SJCRH30 (cell line): ENCODE measurements at regions not wholly inside any gene's neighbourhood (a gene's known extent, or its start where the extent isn't known, plus 50 kb on each side); places are given as distances from the start of the nearest gene placed in this dataset.
"Not testable (repeated sequence)": the region's sequence is repeated elsewhere in the genome, so short reads cannot be mapped to it uniquely, and the experiment has no call there.

Experiments
- DNase-seq, 2 experiments: peaks; one replicate each; pipeline ENCODE4 v3.0.0-alpha.2; 2015 to 2020
- H3K27ac ChIP-seq: fragments of 250-450 bp; sonication (Bioruptor Pico); 2 replicates; pipeline ENCODE4 v1.5.1; 2020; ENCODE audit warnings: mild to moderate bottlenecking, moderate library complexity
- H3K27me3 ChIP-seq: fragments of 250-450 bp; sonication (Bioruptor Pico); 2 replicates; pipeline ENCODE4 v1.5.1; 2020; ENCODE audit warnings: mild to moderate bottlenecking, moderate library complexity
- H3K36me3 ChIP-seq: fragments of 250-450 bp; sonication (Bioruptor Pico); 2 replicates; pipeline ENCODE4 v1.5.1; 2020; ENCODE audit warnings: mild to moderate bottlenecking, moderate library complexity
- H3K4me1 ChIP-seq: fragments of 250-450 bp; sonication (Bioruptor Pico); 2 replicates; pipeline ENCODE4 v1.5.1; 2020; ENCODE audit warnings: mild to moderate bottlenecking, moderate library complexity
- H3K4me3 ChIP-seq: fragments of 250-450 bp; sonication (Bioruptor Pico); 2 replicates; pipeline ENCODE4 v1.5.1; 2020; ENCODE audit warnings: mild to moderate bottlenecking, moderate library complexity
- H3K9me3 ChIP-seq: fragments of 250-450 bp; sonication (Bioruptor Pico); replicated peaks from 2 replicates; pipeline ENCODE4 v1.5.1; 2020; ENCODE audit warnings: mild to moderate bottlenecking, moderate library complexity

DNA sequence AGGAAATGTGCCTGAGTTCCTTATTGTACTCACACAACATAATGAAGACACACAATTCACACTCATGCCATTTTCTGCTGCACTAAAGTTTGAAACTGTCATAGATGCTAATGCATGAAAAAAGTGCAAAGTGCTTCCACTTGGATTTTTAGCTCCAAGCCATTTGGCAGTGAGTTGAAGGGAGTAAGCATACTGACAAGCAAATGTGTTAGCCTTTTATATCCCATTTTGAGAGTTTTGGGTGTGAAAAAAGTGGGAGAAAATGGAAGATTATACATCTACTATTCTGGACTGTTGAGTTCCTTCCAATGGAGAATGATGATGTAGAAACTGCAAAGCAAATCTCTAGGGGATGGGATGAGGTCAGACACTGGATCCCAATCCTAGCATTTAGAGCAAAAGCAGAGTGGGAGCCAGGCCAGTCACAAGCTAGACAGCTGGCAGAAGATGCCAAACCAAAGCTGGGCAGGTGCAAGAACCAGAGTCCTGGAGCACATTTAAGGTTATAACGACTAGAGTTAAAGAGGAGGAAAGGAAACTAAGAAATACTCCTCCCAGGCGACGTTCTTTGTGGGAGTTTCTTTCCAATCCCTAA is 216.8 kb downstream of the FBXO8 start:
- H3K9me3 ChIP-seq, result no peaks in the 10 kb centered on the region
- no peak for DNase-seq
- no peaks in the 10 kb centered on the region for H3K36me3 ChIP-seq
- no peak overlapping the region for H3K4me3 ChIP-seq
- H3K4me1 ChIP-seq, result no peaks in the 10 kb centered on the region
- no peak overlapping the region for H3K27ac ChIP-seq
- no peaks in the 10 kb centered on the region for H3K27me3 ChIP-seq

DNA sequence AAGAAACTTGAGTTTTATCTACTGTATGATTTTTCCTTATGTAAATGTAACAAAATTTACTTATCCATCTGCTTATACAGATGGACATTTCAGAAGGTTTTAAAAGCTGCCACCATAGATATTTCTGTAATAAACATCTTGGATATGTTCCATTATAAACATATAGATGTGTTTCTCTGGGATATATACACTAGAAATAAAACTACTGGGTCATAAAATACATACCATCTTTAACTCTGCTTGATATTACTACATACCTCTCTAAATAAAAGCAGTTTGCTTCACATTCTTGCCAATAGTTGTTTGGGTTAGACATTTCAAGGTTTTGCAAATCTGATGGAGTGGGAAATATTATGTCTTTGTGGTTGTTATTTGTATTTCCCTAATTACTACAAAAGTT is 220.6 kb downstream of the FBXO8 start:
- Histone ChIP-seq H3K9me3 (no peaks in the 10 kb centered on the region), H3K27ac (no peak overlapping the region), H3K4me3 (no peak overlapping the region), H3K27me3 (no peaks in the 10 kb centered on the region), H3K36me3 (no peaks in the 10 kb centered on the region), H3K4me1 (no peaks in the 10 kb centered on the region)
- DNase-seq, result no peak

DNA sequence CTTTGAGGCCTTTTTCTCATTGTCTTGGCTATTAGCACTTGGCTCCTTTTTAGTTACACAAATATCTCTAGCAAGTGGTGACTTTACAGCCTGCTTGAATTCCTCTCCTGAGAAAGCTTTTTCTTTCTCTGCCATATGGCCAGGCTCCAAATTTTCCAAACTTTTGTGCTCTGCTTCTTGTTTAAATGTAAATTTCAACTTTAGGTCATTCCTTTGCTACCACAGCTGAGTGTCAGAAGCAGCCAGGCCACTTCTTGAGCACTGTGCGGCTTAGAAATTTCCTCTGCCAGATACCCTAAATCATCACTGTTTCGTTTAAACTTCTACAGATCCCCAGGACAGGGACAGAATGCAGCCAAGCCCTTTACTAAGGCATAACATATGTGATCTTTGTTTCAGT is 222.4 kb downstream of the FBXO8 start:
- Histone ChIP-seq H3K27me3 (no peaks in the 10 kb centered on the region), H3K4me3 (no peak overlapping the region), H3K36me3 (no peaks in the 10 kb centered on the region), H3K4me1 (no peaks in the 10 kb centered on the region), H3K27ac (no peak overlapping the region), H3K9me3 (no peaks in the 10 kb centered on the region)
- no peak for DNase-seq

DNA sequence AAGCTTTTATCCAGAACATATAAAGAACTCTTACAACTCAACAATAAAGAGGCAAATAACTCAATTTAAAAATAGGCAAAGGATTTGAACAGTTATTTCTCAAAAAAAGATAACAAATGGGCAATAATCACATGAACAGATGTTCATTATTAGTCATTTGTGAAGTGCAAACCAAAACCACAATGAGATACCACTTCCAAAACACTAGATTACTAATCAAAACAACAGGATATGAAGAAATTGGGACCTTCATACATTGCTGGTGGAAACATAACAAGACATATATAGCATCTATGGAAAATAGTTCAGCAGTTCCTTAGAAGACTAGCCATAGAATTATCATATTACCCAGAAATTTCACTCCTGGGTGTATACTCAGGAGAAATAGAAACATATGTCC is 224.6 kb downstream of the FBXO8 start:
- no peak overlapping the region for H3K4me3 ChIP-seq
- H3K27me3 ChIP-seq, result no peaks in the 10 kb centered on the region
- H3K36me3 ChIP-seq, result no peaks in the 10 kb centered on the region
- no peaks in the 10 kb centered on the region for H3K9me3 ChIP-seq
- DNase-seq, result no peak
- no peak overlapping the region for H3K27ac ChIP-seq
- no peaks in the 10 kb centered on the region for H3K4me1 ChIP-seq

DNA sequence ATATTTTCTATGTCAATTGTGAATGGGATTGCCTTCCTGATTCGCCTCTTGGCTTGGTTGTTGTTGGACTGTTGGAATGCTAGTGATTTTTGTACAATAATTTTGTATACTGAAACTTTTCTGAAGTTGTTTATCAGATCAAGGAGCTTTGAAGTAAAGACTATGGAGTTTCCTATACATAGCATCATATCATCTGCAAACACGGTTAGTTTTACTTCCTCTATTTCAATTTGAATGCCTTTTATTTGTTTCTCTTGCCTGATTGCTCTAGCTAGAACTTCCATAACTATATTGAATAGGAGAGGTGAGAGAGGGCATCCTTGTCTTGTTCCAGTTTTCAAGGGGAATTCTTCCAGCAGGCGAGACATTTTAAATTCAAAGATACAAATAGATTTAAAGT is 226.5 kb downstream of the FBXO8 start:
- Histone ChIP-seq H3K27ac (no peak overlapping the region), H3K27me3 (no peaks in the 10 kb centered on the region), H3K9me3 (no peaks in the 10 kb centered on the region), H3K36me3 (no peaks in the 10 kb centered on the region), H3K4me1 (no peaks in the 10 kb centered on the region), H3K4me3 (no peak overlapping the region)
- DNase-seq, result no peak

DNA sequence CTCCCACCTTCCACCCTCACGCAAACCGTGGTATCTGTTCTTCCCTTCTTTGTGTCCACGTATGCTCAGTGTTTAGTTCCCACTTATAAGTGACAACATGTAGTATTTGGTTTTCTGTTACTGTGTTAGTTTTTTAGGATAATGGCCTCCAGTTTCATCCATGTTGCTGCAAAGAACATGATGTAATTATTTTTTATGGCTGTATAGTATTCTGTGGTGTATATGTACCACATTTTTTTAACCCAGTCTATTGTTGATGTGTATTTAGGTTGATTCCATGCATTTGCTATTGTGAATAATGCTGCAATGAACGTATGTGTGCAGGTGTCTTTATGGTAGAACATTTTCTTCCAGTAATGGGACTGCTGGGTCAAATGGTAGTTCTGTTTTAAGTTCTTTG is 228.1 kb downstream of the FBXO8 start:
- Histone ChIP-seq H3K27ac (no peak overlapping the region), H3K9me3 (no peaks in the 10 kb centered on the region), H3K4me3 (no peak overlapping the region), H3K4me1 (no peaks in the 10 kb centered on the region), H3K27me3 (no peaks in the 10 kb centered on the region), H3K36me3 (no peaks in the 10 kb centered on the region)
- DNase-seq, result no peak

DNA sequence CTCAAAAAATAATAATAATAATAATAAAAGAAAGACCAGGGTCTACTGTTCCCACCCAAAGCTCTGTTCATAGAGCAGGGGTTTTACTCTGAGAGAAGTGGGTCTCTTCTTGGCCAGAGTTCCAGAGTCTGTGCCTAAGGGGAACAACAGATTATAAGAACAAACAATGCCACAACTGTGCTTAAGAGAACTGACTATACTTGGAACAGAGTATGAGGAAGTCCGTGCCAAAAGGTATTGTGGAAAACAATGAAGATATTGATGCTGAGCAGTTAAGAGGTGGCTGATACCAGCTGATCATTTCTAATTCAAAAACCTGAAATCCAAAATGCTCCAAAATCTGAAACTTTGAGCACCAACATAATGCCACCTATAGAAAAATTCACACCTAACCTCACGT is 229.6 kb downstream of the FBXO8 start:
- no peaks in the 10 kb centered on the region for H3K4me1 ChIP-seq
- no peak for DNase-seq
- no peaks in the 10 kb centered on the region for H3K27me3 ChIP-seq
- H3K27ac ChIP-seq, result no peak overlapping the region
- no peaks in the 10 kb centered on the region for H3K9me3 ChIP-seq
- H3K36me3 ChIP-seq, result no peaks in the 10 kb centered on the region
- no peak overlapping the region for H3K4me3 ChIP-seq

DNA sequence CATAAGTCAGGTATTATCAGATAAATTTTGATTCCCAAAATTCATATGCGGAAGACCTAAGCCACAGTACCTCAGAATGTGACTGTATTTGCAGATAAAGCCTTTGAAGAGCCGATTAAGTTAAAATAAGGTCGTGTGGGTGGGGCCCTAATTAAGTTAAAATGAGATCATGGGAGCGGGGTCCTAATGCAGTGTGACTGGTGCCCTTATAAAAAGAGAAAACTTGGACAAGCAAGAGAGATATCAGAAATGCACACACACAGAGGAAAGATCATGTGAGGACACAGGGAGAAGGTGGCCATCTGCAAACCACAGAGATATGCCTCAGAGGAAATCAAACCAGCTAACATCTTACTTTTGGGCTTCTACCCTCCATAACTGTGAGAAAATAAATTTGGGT is 236.1 kb downstream of the FBXO8 start:
- Histone ChIP-seq H3K9me3 (no peaks in the 10 kb centered on the region), H3K27ac (no peak overlapping the region), H3K4me1 (no peaks in the 10 kb centered on the region), H3K27me3 (no peaks in the 10 kb centered on the region), H3K4me3 (no peak overlapping the region), H3K36me3 (no peaks in the 10 kb centered on the region)
- DNase-seq, result no peak

DNA sequence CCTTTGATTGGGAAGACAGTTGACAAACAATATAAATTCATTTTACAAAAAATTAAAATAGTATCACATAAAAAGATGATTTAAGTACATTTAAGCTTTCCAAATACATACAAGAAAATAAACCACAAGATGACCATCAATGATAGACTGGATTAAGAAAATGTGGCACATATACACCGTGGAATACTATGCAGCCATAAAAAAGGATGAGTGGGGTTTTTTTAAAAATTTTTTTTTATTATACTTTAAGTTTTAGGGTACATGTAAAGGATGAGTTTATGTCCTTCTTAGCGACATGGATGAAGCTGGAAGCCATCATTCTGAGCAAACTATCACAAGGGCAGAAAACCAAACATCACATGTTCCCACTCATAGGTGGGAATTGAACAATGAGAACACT is 237.6 kb downstream of the FBXO8 start:
- not testable (repeated sequence) for H3K4me3 ChIP-seq, H3K27me3 ChIP-seq, H3K27ac ChIP-seq, H3K4me1 ChIP-seq, DNase-seq, H3K36me3 ChIP-seq, H3K9me3 ChIP-seq

DNA sequence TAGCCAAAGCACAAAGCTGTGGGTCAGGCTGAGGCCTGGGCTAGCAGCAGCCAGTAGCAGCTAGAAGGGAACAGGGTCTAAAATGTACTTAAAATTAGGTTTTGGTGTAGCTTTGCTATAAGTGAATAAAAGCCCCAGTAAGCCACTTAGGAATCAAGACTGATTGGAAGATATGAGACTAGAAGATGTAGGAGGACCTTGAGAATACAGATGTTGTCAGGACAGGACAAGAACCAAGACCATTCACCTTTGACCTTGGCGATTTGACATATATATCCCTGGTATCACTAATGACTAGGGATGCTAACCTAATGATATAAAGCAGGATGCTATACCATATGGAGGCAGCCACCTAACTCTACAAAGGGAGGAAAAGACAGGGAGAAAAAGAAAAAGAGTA is 238.1 kb downstream of the FBXO8 start:
- Histone ChIP-seq H3K9me3 (no peaks in the 10 kb centered on the region), H3K27ac (no peak overlapping the region), H3K27me3 (no peaks in the 10 kb centered on the region), H3K4me1 (no peaks in the 10 kb centered on the region), H3K36me3 (no peaks in the 10 kb centered on the region), H3K4me3 (no peak overlapping the region)
- DNase-seq, result no peak

DNA sequence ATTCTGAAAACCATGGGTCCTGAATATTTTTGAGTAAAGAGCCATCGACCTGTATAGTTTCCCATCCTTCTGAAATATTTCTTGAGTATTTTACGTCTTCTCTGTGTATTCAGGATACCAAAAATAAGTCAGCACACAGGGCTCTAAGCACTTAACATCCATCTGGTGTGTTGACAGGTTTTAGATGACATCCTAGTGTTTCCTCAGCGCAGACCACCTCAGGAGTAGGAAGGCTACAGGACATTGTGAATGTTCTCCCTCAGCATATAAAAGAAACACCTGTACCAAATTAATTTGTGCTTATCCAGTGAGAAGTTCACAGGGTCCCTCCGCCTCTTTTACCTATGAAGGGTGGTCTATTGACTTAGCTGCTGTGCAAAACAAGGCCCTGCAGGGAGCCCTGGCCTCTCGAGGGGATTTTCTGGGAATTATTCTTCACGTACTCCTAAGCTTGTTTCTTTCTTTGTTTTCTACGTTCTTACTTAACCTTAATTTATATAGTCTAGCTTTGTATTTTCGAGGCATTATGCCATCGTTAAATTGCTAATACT is 241.8 kb downstream of the FBXO8 start:
- no peak overlapping the region for H3K27ac ChIP-seq
- no peaks in the 10 kb centered on the region for H3K9me3 ChIP-seq
- no peak overlapping the region for H3K4me3 ChIP-seq
- no peaks in the 10 kb centered on the region for H3K4me1 ChIP-seq
- no peaks in the 10 kb centered on the region for H3K36me3 ChIP-seq
- H3K27me3 ChIP-seq, result no peaks in the 10 kb centered on the region
- DNase-seq, result no peak

DNA sequence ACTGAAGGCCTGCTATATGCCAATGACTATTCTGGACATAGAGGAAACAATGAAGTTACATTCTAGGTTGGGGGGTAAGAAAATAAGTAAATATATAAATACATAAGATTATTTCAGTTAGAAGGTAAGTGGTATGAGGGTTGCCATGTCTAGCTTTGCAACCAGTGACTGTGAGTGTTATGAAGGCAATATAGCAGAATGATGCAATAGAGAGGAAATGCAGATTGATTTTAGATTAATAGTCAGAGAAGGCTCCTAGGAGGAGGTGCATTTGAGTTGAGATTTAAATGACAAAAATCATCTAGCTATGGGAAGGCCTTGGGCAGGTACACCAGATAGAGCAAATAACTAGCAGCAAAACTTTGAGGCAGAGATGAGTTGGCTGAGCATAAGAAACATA is 243.2 kb downstream of the FBXO8 start:
- no peak overlapping the region for H3K27ac ChIP-seq
- H3K4me1 ChIP-seq, result no peaks in the 10 kb centered on the region
- no peaks in the 10 kb centered on the region for H3K27me3 ChIP-seq
- no peaks in the 10 kb centered on the region for H3K9me3 ChIP-seq
- DNase-seq, result no peak
- no peaks in the 10 kb centered on the region for H3K36me3 ChIP-seq
- H3K4me3 ChIP-seq, result no peak overlapping the region

DNA sequence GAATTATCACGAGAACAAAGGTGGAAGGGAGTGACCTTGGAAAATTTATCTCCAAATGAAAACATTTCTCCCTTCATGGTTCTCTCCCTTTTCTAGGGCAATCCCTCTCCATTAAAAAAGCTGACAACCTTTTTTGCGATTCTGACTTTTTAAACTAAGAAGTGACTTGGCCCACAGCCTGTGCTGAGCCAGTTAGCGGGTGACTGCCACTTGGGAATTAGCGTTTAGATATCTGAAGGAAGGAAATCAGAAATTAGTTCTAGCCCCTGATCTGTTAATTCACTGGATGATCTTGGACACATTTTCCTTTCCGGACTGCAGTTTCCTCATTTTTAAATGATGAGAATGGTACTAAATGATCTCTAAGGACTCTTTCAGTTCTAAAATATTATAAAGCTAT is 245.0 kb downstream of the FBXO8 start:
- Histone ChIP-seq H3K4me3 (no peak overlapping the region), H3K27me3 (no peaks in the 10 kb centered on the region), H3K36me3 (no peaks in the 10 kb centered on the region), H3K4me1 (no peaks in the 10 kb centered on the region), H3K9me3 (no peaks in the 10 kb centered on the region), H3K27ac (no peak overlapping the region)
- DNase-seq, result no peak

DNA sequence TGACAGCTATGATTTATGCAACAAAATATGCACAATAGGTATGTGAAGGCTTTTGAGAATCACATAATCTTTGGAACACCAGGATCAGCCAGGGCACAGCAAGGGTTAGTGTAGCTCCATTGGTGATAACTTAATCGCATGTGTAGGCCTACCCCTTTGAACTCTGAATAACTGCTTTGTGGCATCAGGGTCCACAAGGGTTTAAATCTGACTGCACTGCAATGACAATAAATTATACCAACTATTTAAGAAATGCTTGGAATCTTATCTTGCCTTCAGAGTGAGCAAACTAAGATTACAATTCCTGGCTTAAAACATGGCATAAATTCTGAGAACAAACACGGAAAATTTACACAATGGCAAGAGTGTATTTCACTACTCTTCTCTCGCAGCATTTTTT is 245.8 kb downstream of the FBXO8 start:
- Histone ChIP-seq H3K36me3 (no peaks in the 10 kb centered on the region), H3K4me3 (no peak overlapping the region), H3K27me3 (no peaks in the 10 kb centered on the region), H3K27ac (no peak overlapping the region), H3K9me3 (no peaks in the 10 kb centered on the region), H3K4me1 (no peaks in the 10 kb centered on the region)
- no peak for DNase-seq

DNA sequence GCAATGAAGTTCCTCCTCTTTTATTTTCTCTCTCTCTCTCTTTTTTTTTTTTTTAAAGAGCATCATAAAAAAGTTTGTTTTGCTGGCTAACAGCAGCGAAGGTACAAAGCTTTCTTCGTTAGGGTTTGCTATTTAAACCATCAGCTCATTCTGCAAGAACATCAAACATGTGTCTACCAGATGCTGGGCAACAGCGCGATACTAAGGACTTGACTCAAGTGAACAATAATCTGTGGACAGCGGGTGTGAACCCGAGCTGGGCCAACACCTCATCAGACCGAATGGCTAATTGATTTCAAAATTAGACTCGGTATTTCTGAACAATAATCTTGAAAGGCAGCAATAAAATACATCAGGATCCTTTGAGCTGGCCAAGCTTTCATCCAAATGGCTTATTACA is 246.4 kb downstream of the FBXO8 start:
- H3K4me3 ChIP-seq, result no peak overlapping the region
- H3K9me3 ChIP-seq, result no peaks in the 10 kb centered on the region
- no peak overlapping the region for H3K27ac ChIP-seq
- DNase-seq, result no peak
- no peaks in the 10 kb centered on the region for H3K27me3 ChIP-seq
- H3K36me3 ChIP-seq, result no peaks in the 10 kb centered on the region
- H3K4me1 ChIP-seq, result no peaks in the 10 kb centered on the region

DNA sequence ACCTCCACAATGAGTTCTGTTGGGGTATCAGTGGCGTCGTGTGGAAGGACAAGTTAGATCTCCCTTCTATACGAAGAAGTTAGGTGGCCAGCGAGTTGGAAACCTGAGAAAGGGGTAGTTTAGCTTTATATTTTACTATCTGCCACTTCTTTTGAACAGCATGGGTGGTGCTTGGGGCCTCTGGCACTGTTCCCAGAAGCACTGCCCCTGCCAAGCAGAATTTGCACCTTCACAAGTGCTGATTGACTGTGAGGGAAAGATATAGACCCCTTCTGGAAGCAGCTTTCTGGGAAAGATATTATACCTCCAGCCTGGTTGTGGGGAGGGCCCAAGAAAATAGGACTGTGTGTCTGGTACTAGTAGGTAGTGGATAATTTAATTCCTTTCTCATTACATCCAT is 246.9 kb downstream of the FBXO8 start:
- Histone ChIP-seq H3K9me3 (no peaks in the 10 kb centered on the region), H3K4me1 (no peaks in the 10 kb centered on the region), H3K4me3 (no peak overlapping the region), H3K27ac (no peak overlapping the region), H3K36me3 (no peaks in the 10 kb centered on the region), H3K27me3 (no peaks in the 10 kb centered on the region)
- DNase-seq, result no peak
